CD4-positive, alpha-beta T cell treated with Interleukin-17A for 4 hours (primary cell): ENCODE measurements at regions not wholly inside any gene's neighbourhood (a gene's known extent, or its start where the extent isn't known, plus 50 kb on each side); places are given as distances from the start of the nearest gene placed in this dataset.

ENCODE experiments used
- DNase-seq: peaks from one replicate; pipeline ENCODE4 v3.0.0-alpha.2; 2020; ENCODE audit warnings: mixed read lengths

- no peak for DNase-seq
These were observed 134.1 kb downstream of the OLFM1 start for GRCh38 chr9:135221576-135221950.

DNA sequence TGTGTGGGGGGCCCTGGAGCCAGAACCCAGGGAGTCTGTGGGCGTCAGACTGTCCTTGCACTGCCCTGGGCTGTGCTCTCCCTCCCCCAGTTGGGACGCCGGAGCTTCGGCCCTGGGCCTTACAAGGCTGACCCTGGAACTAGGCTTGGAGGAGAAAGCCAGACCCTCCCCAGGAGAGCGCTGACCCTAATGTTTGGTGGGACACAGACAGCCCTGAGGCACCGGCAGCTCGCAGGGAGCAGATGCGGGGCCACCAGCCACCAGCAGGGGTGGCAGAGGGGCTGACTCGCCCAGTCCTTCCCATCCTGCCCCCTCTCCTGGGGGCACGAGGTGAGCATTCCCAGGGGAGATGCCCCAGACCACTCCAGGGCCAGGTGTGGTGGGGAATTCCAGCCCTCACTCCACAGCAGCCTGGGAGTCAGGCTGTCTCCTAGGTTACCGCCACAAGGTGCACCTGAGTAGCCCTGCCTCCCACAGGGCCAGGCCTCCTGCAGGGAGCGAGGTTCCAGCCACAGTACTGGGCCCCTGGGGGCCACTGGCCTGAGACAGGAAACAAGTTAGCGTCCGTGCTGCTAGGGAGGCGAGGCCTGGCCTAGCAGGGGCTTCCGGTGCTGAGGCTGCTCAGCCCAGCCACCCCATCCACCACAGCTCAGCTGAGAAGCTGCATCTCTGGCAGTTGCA, 134.6 kb downstream of the OLFM1 start:
- no peak for DNase-seq

DNA sequence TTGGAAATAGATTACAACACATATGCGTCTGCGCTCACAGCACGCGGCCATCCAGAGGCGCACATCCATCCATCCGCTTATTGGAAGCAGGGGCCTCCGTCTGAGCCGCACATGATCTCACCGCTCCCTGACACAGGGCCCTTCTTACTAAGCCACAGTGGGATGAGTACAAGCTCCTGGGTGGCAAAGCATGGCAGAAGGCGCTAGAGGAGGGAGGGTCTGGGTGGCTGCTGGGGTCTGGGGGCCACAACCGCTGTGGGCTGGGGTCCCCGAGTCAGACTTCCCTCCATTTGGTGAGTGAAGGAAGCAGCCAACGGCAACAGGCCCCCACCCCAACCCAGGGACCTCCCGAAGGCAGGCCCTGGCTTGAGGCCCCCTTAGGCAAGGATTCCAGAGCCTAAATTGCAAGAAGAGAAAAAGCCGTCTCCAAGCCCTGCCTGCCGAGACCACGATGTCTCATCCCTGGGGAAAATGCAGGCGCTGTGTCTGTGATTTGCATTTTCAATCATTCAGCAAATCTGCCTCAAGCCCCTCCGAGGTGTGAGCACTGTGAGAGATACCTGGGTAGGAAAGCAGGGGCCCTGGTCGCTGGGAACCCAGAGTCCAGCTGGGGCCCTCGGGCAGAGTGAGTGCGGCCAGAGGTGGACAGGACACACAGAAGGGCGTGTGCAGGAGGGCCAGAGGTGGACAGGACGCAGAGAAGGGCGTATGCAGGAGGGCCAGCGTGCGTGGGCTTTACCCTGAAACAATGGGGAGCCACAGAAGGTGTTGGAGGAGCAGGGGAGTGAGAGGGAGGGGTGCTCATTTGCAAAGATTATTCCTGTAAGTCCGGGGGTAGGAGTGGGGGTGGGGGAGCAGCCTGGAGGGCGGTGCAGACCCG, 135.7 kb downstream of the OLFM1 start:
- DNase-seq = no peak

GRCh38 chr9:135223831-135224230, 136.4 kb downstream of the OLFM1 start:
- no peak for DNase-seq

DNA sequence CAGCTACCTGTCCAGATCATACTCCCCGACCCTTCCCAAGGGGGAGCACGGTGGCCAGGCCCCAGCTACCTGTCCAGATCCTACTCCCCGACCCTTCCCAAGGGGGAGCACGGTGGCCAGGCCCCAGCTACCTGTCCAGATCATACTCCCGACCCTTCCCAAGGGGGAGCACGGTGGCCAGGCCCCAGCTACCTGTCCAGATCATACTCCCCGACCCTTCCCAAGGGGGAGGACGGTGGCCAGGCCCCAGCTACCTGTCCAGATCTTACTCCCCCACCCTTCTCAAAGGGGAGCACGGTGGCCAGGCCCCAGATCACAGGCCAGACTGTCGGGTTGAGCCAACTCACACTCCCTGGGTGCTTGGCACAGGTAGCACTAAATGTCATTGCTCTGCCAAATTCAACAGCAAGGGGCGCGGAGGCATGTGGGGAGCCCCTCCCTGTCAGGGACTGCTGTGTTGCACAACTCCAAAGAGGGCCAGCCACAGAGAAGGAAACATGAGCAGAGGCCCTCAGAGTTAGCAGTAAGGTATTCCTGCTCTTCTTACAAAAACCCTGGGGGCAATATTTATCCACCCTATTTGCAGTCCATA, 136.9 kb downstream of the OLFM1 start:
- DNase-seq = no peak

GRCh38 chr9:135224921-135225541, 137.6 kb downstream of the OLFM1 start:
- no peak for DNase-seq

GRCh38 chr9:135225619-135226228, 138.3 kb downstream of the OLFM1 start:
- no peak for DNase-seq

DNA sequence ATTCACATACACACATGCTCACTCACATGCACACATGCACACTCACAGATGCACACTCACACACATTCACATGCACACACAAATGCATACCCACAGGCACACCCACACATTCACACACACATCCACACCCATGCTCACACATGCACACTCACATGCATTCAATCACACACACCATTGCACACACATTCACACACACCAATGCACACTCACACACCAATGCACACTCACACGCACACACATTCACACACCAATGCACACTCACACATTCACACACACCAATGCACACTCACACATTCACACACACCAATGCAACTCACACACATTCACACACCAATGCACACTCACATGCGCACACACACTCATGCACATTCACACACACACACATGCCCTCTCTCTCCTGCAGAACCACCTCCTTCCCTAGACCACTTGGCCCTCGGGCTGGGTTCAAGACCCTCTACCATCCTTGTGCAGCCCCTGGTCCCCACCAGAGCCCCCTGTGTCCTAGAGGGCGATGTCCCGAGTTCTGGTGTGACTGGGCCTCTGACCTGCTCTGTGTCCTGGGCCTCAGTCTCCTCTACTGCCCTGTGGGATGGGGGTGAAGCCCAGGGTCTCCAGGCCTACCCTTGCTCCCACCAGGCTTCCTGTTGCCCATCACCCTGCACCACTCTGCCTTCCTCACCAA, 139.0 kb downstream of the OLFM1 start:
- no peak for DNase-seq

DNA sequence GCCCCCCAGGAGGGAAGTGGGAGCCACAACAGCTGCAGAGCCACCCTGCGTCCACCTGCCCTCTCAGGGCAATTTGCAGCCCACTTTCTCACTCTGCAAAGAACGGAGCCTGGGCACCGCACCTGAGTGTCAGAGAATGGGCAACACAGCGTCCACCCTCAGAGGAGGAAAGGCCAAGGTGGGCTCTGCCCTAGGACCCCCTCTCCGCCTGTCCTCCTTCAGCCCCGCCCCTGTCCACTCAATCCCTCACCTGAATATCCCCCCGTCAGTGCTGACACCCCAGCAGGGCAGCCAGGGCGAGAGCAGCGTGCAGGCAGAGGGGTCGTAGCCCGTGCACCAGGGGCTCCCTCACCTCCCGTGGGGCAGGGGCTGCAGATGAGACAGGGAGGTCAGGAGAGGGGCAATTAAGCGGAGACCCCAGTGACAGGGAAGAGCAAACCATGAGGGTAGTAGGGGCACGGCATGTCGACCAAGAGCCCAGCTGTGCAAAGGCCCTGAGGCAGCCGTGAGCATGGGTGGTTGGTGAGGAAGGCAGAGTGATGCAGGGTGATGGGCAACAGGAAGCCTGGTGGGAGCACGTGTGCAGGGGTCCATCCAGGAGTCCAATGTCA, 140.3 kb downstream of the OLFM1 start:
- no peak for DNase-seq

GRCh38 chr9:135228345-135228982, 141.0 kb downstream of the OLFM1 start:
- DNase-seq = no peak

DNA sequence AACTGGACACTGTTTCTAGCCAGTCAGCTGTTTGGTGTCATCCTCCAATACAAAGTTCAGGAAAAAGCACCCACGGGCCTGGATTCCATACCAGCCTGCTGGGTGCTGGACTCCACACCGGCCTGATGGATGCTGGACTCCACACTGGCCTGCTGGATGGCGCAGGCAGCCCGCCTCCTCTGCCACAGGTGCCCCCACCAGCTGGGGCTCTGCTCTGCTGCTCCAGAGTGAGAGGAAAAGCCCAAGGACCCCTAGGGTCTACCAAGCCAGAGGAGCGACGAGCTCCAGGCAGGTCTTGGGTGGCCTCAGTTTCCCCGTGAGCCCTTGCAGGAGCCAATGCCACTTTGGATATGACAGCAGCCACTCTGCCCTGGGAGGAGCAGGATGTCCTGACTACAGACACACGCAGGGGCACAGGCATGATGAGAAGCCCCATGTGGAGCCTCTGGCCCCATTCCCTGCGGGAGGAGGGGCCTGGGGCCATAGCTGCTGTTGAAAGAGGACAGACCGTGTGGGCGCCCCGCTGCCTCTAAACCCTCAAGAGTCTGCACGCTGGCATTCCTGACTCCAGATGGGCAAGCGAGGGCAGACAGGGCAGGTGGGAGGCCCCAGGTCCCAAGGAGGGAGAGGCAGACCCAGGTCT, 141.6 kb downstream of the OLFM1 start:
- DNase-seq = no peak

- no peak for DNase-seq
These were observed 142.4 kb downstream of the OLFM1 start for GRCh38 chr9:135229701-135230385.

DNA sequence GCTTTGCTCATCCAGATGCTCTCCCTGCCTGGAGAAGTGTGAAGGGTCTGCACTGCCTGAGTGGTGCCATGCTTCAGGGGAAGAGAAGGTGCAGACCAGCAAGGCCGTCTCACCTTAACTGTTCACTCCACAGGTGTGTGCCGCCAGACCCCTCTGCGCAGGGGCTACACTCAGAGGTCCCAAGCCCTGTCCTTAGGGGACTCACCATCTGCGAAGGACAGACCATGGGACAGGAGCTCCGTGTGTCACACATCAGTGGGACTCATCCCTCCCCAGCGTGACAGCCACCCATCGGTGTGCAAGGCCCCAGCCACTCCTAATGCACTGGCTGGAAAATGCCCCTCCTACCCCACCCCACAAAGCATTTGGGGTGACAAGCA, 142.9 kb downstream of the OLFM1 start:
- DNase-seq = no peak

GRCh38 chr9:135230817-135231520, 143.5 kb downstream of the OLFM1 start:
- DNase-seq = no peak

DNA sequence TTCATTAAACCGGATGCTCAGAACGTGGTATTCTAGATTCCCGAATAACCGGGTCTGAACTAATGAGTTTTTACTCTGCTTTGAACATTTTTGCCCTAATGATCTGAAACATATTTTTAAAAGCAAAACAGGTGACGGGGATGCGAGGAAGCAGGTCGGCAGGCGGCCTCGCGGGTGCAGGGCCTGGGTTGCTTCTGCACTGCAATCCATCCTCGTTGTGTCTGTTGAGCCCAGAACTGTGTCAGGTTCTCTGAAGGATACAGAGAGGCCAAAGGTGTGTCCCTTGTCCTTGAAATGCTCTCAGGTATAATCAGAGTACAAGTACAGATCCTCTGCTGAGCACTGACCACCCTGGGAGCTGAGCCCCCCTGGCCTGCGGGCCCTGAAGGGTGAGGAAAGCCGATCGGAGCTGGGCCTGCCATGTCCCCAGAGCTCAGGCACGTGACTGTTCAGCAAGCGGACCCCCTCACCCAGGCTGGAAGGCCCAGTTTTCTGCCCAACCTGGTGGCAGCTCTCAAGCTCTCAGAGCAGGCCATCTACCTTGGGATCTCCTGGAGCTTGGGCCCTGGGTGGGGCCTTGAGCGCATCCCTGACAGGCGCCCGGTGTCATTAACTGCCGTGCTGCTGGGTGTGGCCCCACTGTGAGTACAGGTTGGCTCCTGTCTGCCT, 151.8 kb downstream of the OLFM1 start:
- DNase-seq = no peak

DNA sequence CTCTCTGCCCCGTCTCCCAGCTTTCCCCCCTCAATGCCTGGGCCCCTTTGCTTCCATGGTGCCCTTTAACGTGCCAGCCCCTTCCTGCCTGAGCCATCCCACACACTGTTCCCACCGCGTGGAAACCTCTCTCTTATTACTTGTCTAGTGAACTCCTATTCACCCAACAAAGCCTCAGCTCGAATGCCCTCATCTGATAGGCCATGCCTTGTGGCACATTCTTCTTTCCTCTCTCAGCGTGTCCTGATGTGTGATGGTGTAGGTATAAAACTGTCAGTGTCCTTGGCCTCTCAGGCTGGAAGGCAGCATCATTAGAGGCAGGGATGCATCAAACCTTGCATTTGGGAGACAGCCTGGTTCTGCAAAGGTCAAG, 152.3 kb downstream of the OLFM1 start:
- DNase-seq = no peak

- DNase-seq = no peak
These were observed 152.8 kb downstream of the OLFM1 start for GRCh38 chr9:135240222-135240621.

DNA sequence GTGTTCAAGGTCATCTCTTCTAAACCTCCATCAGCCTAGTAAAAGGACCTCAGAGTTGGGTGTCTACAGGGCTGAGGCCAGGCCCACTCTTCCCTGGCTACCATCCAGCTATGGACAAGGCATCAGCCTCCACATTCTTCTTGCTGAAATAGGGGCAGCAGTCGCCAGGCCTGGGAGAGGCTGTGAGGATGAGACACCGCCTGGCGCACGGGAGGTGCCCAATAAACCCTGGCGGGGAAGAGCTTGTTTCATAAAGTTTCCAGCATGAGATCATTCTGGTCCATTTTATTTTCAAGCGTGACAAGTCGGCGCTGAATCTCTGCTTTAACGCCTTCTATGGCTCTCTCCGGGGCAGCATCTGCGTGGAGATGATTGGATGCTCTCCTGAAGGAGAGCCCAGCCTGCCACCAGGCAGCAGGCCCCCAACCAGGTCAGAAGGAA, 153.4 kb downstream of the OLFM1 start:
- DNase-seq = no peak

- no peak for DNase-seq
These were observed 154.0 kb downstream of the OLFM1 start for GRCh38 chr9:135241381-135242048.
